PFSK-1 (cell line): ENCODE measurements at regions not wholly inside any gene's neighbourhood (a gene's known extent, or its start where the extent isn't known, plus 50 kb on each side); places are given as distances from the start of the nearest gene placed in this dataset.

Source experiments
- POLR2AphosphoS5 ChIP-seq: IDR thresholded peaks from 2 replicates; pipeline ENCODE4 v1.6.1; 2012; ENCODE audit warnings: low read depth, mild to moderate bottlenecking, control low read depth, low read length, moderate library complexity
- TF ChIP-seq, protein P1 (sequence below), 2 experiments: IDR thresholded peaks; 2 replicates each; pipeline versions ENCODE4 v1.6.1 to v1.8.0; 2011 to 2012; ENCODE audit warnings: low read depth in 2 of 2, low read length in 2 of 2, control low read depth in 1 of 2, inconsistent platforms in 1 of 2, mild to moderate bottlenecking in 1 of 2, moderate library complexity in 1 of 2; ENCODE audit not compliant: insufficient read depth in 1 of 2

DNA sequence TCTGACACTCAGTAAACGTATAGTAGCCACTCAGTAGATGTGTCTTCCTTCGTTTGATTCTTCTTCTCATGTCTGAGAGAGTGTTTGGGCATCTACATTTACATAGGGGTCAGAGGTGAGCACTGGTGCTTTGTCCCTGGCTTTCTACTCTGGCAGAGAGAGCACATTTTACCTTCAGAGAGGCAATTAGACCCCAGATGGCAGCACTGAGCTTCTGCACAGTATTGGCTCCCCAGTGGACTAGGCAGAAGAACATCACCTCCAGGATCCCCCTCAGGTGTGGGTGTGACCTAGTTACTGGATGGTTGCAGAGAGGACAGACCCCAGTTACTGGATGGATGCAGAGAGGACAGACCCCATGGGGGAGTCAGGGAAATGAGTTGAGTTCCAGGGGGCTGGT lies 327.2 kb downstream of the DHX35 start:
- TF ChIP-seq, protein P1, sequence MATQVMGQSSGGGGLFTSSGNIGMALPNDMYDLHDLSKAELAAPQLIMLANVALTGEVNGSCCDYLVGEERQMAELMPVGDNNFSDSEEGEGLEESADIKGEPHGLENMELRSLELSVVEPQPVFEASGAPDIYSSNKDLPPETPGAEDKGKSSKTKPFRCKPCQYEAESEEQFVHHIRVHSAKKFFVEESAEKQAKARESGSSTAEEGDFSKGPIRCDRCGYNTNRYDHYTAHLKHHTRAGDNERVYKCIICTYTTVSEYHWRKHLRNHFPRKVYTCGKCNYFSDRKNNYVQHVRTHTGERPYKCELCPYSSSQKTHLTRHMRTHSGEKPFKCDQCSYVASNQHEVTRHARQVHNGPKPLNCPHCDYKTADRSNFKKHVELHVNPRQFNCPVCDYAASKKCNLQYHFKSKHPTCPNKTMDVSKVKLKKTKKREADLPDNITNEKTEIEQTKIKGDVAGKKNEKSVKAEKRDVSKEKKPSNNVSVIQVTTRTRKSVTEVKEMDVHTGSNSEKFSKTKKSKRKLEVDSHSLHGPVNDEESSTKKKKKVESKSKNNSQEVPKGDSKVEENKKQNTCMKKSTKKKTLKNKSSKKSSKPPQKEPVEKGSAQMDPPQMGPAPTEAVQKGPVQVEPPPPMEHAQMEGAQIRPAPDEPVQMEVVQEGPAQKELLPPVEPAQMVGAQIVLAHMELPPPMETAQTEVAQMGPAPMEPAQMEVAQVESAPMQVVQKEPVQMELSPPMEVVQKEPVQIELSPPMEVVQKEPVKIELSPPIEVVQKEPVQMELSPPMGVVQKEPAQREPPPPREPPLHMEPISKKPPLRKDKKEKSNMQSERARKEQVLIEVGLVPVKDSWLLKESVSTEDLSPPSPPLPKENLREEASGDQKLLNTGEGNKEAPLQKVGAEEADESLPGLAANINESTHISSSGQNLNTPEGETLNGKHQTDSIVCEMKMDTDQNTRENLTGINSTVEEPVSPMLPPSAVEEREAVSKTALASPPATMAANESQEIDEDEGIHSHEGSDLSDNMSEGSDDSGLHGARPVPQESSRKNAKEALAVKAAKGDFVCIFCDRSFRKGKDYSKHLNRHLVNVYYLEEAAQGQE (IDR thresholded peaks at IDR 0.05; ENCODE audit: insufficient read depth in 1 of 2, low read depth in 2 of 2, low read length in 2 of 2), result no peak
- TF ChIP-seq POLR2AphosphoS5, result no peak
